Suprapubic skin (tissue), 4 donors: ENCODE measurements at regions not wholly inside any gene's neighbourhood (a gene's known extent, or its start where the extent isn't known, plus 50 kb on each side); places are given as distances from the start of the nearest gene placed in this dataset.

Experiments used
- DNase-seq, 2 donors: peaks; one replicate each; pipeline ENCODE4 v3.0.0-alpha.2; 2019; ENCODE audit warnings: low spot score in 2 of 2
- H3K27ac ChIP-seq: fragments of 200-600 bp; sonication (generic); one replicate; pipeline ENCODE4 v1.5.1; 2019
- H3K27me3 ChIP-seq: fragments of 200-600 bp; sonication (generic); one replicate; pipeline ENCODE4 v1.5.1; 2019
- H3K36me3 ChIP-seq: fragments of 200-600 bp; sonication (generic); one replicate; pipeline ENCODE4 v1.5.1; 2019
- H3K4me1 ChIP-seq: fragments of 200-600 bp; sonication (generic); one replicate; pipeline ENCODE4 v1.5.1; 2019
- H3K4me3 ChIP-seq: fragments of 200-600 bp; sonication (generic); one replicate; pipeline ENCODE4 v1.5.1; 2019; ENCODE audit warnings: mild to moderate bottlenecking
- H3K9me3 ChIP-seq: fragments of 200-600 bp; sonication (generic); one replicate; pipeline ENCODE4 v1.5.1; 2019
- EP300 ChIP-seq: sonication (generic); formaldehyde crosslinking; IDR thresholded peaks from one replicate; pipeline ENCODE4 v1.6.1; 2017; ENCODE audit warnings: antibody characterized with exemption
- POLR2A ChIP-seq, 2 donors: fragments of 450-650 bp; IDR thresholded peaks; one replicate each; pipeline ENCODE4 v1.6.1; 2017; ENCODE audit warnings: antibody characterized with exemption in 2 of 2, mild to moderate bottlenecking in 2 of 2, moderate library complexity in 2 of 2
- POLR2AphosphoS5 ChIP-seq, 3 donors: sonication (generic); formaldehyde crosslinking; IDR thresholded peaks; one replicate each; pipeline ENCODE4 v1.6.1; 2017; ENCODE audit warnings: antibody characterized with exemption in 3 of 3
- WGBS: methylation state at CpG from one replicate; pipeline ENCODE4 v1.1.5; 2018; 5-methylcytosine and 5-hydroxymethylcytosine counted together
- TF ChIP-seq, protein P1 (sequence below), 2 donors: fragments of 200-600 bp in 1 of 2; fragments of 450-650 bp in 1 of 2; sonication (generic) in 1 of 2; IDR thresholded peaks; one replicate each; pipeline ENCODE4 v1.5.1; 2016 to 2019; ENCODE audit warnings: antibody characterized with exemption in 2 of 2, mild to moderate bottlenecking in 1 of 2, moderate library complexity in 1 of 2

DNA sequence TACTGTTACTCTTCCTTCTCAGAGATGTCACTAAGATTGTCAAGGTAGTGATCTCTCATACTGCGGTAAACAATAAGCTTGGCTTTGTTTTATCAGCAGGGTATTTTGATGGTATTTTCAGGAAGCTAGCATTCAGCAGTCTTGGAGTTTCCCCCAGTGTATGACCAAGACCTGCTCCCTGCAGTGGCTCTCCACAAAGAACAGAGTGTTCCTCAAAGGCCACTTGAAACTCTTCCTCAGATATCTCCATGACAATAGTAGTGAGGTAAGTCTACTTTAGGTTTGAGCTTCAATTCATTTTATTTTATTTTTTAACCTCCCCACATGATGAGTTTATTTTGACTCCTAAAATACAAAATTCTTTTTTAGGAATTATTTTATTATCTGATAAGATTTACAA is 74.0 kb upstream of the G2E3 start:
- WGBS, result 78% methylated on average over 1 of the region's 1 CpG
- Histone ChIP-seq H3K4me1 (no peaks in the 10 kb centered on the region), H3K9me3 (no peaks in the 10 kb centered on the region), H3K36me3 (no peaks in the 10 kb centered on the region), H3K27ac (no peak overlapping the region), H3K27me3 (no peaks in the 10 kb centered on the region), H3K4me3 (no peak overlapping the region)
- no peak for TF ChIP-seq POLR2AphosphoS5 (IDR thresholded peaks at IDR 0.05)
- no peak for TF ChIP-seq POLR2A (IDR thresholded peaks at IDR 0.05)
- TF ChIP-seq EP300, result no peak
- TF ChIP-seq, protein P1, sequence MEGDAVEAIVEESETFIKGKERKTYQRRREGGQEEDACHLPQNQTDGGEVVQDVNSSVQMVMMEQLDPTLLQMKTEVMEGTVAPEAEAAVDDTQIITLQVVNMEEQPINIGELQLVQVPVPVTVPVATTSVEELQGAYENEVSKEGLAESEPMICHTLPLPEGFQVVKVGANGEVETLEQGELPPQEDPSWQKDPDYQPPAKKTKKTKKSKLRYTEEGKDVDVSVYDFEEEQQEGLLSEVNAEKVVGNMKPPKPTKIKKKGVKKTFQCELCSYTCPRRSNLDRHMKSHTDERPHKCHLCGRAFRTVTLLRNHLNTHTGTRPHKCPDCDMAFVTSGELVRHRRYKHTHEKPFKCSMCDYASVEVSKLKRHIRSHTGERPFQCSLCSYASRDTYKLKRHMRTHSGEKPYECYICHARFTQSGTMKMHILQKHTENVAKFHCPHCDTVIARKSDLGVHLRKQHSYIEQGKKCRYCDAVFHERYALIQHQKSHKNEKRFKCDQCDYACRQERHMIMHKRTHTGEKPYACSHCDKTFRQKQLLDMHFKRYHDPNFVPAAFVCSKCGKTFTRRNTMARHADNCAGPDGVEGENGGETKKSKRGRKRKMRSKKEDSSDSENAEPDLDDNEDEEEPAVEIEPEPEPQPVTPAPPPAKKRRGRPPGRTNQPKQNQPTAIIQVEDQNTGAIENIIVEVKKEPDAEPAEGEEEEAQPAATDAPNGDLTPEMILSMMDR (IDR thresholded peaks at IDR 0.05), result no peak
- no peak for DNase-seq

- no peak overlapping the region for H3K4me3 ChIP-seq
- 65% methylated on average over 1 of the region's 1 CpG for WGBS
- H3K27ac ChIP-seq, result no peak overlapping the region
- DNase-seq, result no peak
- H3K27me3 ChIP-seq, result no peaks in the 10 kb centered on the region
- H3K9me3 ChIP-seq, result no peaks in the 10 kb centered on the region
- TF ChIP-seq POLR2AphosphoS5 (IDR thresholded peaks at IDR 0.05) (no peak), EP300 (no peak), POLR2A (IDR thresholded peaks at IDR 0.05) (no peak)
- TF ChIP-seq, protein P1 (IDR thresholded peaks at IDR 0.05), result no peak
- H3K36me3 ChIP-seq, result no peaks in the 10 kb centered on the region
- H3K4me1 ChIP-seq, result no peaks in the 10 kb centered on the region
These were observed 62.1 kb upstream of the G2E3 start for GRCh38 chr14:30496852-30497251.

GRCh38 chr14:30499358-30499757 is 59.6 kb upstream of the G2E3 start:
- no peak overlapping the region for H3K4me3 ChIP-seq
- no peak overlapping the region for H3K27ac ChIP-seq
- no peaks in the 10 kb centered on the region for H3K4me1 ChIP-seq
- no peaks in the 10 kb centered on the region for H3K9me3 ChIP-seq
- no peak for TF ChIP-seq POLR2A (IDR thresholded peaks at IDR 0.05)
- TF ChIP-seq EP300, result no peak
- TF ChIP-seq POLR2AphosphoS5 (IDR thresholded peaks at IDR 0.05), result no peak
- TF ChIP-seq, protein P1 (IDR thresholded peaks at IDR 0.05), result no peak
- DNase-seq, result no peak
- no peaks in the 10 kb centered on the region for H3K36me3 ChIP-seq
- H3K27me3 ChIP-seq, result no peaks in the 10 kb centered on the region

- no peak for DNase-seq
- WGBS, result 90% methylated on average over 2 of the region's 2 CpGs
- Histone ChIP-seq H3K27me3 (no peaks in the 10 kb centered on the region), H3K36me3 (no peaks in the 10 kb centered on the region), H3K27ac (no peak overlapping the region), H3K9me3 (no peaks in the 10 kb centered on the region), H3K4me1 (no peaks in the 10 kb centered on the region), H3K4me3 (no peak overlapping the region)
- no peak for TF ChIP-seq EP300
- TF ChIP-seq POLR2A (IDR thresholded peaks at IDR 0.05), result no peak
- TF ChIP-seq, protein P1 (IDR thresholded peaks at IDR 0.05), result no peak
- TF ChIP-seq POLR2AphosphoS5 (IDR thresholded peaks at IDR 0.05), result no peak
These were observed 58.7 kb upstream of the G2E3 start for GRCh38 chr14:30500222-30500621.

GRCh38 chr14:30507209-30507608 is 51.7 kb upstream of the G2E3 start:
- no peak overlapping the region for H3K4me3 ChIP-seq
- no peak for DNase-seq
- no peaks in the 10 kb centered on the region for H3K36me3 ChIP-seq
- H3K27ac ChIP-seq, result no peak overlapping the region
- WGBS, result 97% methylated on average over 3 of the region's 3 CpGs
- H3K4me1 ChIP-seq, result no peaks in the 10 kb centered on the region
- no peaks in the 10 kb centered on the region for H3K27me3 ChIP-seq
- TF ChIP-seq POLR2A (IDR thresholded peaks at IDR 0.05) (no peak), POLR2AphosphoS5 (IDR thresholded peaks at IDR 0.05) (no peak), EP300 (no peak)
- TF ChIP-seq, protein P1 (IDR thresholded peaks at IDR 0.05), result no peak
- H3K9me3 ChIP-seq, result no peaks in the 10 kb centered on the region
